GM12873 (cell line): ENCODE measurements at regions not wholly inside any gene's neighbourhood (a gene's known extent, or its start where the extent isn't known, plus 50 kb on each side); places are given as distances from the start of the nearest gene placed in this dataset.

Experiments used
- TF ChIP-seq, protein P1 (sequence below): IDR thresholded peaks from 2 replicates; pipeline ENCODE4 v1.5.1; 2012; ENCODE audit warnings: low read depth, mild to moderate bottlenecking, moderate library complexity, low read length, control low read depth; ENCODE audit not compliant: insufficient read depth; ENCODE audit errors: missing control alignments

GRCh38 chr13:74045583-74045982 is 88.6 kb downstream of the KLF12 start:
- TF ChIP-seq, protein P1, sequence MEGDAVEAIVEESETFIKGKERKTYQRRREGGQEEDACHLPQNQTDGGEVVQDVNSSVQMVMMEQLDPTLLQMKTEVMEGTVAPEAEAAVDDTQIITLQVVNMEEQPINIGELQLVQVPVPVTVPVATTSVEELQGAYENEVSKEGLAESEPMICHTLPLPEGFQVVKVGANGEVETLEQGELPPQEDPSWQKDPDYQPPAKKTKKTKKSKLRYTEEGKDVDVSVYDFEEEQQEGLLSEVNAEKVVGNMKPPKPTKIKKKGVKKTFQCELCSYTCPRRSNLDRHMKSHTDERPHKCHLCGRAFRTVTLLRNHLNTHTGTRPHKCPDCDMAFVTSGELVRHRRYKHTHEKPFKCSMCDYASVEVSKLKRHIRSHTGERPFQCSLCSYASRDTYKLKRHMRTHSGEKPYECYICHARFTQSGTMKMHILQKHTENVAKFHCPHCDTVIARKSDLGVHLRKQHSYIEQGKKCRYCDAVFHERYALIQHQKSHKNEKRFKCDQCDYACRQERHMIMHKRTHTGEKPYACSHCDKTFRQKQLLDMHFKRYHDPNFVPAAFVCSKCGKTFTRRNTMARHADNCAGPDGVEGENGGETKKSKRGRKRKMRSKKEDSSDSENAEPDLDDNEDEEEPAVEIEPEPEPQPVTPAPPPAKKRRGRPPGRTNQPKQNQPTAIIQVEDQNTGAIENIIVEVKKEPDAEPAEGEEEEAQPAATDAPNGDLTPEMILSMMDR, result no peak

- TF ChIP-seq, protein P1, result no peak
Measured at GRCh38 chr13:74043237-74043636, 91.0 kb downstream of the KLF12 start.

- TF ChIP-seq, protein P1, result peak; percentile 79
Measured at GRCh38 chr13:74040200-74040599, 94.0 kb downstream of the KLF12 start.

DNA sequence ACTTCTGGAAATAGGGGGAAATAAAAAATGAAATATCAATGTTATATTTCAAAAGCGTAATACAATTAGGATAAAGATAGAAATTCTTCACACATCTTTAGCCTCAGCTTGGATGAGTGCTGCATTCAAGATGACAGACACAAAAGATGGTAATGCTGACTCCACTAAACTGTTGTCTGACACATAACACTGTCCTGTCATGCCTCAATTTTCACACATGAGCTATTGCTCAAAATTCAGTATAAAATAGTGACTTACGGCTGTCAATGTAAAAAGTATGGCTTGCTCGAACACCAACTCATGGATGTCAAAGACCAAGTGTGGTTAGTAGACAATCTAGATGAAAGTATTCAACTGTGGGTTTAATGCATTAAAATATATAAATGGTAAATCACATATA is 94.5 kb downstream of the KLF12 start:
- TF ChIP-seq, protein P1, result no peak

DNA sequence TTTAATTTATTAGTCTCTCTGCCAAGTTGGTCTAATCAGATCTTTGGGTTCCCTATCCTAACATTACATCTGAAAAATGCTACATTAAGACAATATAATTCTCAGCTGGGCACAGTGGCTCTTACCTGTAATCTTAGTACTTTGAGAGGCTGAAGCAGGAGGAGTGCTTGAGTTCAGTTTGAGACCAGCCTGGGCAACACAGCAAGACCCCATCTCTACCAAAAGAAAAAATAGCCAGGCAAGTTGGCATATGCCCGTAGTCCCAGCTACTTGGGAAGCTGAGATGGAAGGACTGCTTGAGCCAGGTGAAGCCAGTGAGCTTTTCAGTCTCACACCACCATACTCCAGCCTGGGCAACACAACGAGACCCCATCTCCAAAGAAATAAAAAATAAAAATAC is 95.0 kb downstream of the KLF12 start:
- TF ChIP-seq, protein P1, result no peak

DNA sequence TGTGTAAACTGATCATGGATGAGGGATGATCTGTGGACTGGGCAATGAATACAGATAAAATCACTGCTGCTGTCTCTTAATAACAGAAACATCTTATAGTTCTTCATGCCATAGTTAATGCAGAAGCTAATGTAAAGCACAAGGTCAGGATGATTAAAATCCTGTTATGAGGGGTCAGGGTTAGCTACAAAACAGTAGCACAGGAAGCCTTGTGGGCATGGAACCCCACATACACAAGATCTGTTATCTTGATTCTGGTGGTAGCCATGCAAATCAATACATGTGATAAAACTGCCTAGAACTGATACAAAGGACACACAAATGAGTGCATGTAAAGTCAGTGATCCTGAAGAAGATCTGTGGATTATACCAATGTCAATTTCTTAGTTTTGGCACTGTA is 96.4 kb downstream of the KLF12 start:
- TF ChIP-seq, protein P1, result no peak

- TF ChIP-seq, protein P1, result no peak
Measured at GRCh38 chr13:74036373-74036772, 97.8 kb downstream of the KLF12 start.
